NCI-H128 (cell line): ENCODE measurements at regions not wholly inside any gene's neighbourhood (a gene's known extent, or its start where the extent isn't known, plus 50 kb on each side); places are given as distances from the start of the nearest gene placed in this dataset.
"Not testable (repeated sequence)": the region's sequence is repeated elsewhere in the genome, so short reads cannot be mapped to it uniquely, and the experiment has no call there.

Experiments used
- DNase-seq: peaks from one replicate; lab custom pipeline; 2025; ENCODE audit not compliant: unreplicated experiment; lab: John Stamatoyannopoulos, UW

DNA sequence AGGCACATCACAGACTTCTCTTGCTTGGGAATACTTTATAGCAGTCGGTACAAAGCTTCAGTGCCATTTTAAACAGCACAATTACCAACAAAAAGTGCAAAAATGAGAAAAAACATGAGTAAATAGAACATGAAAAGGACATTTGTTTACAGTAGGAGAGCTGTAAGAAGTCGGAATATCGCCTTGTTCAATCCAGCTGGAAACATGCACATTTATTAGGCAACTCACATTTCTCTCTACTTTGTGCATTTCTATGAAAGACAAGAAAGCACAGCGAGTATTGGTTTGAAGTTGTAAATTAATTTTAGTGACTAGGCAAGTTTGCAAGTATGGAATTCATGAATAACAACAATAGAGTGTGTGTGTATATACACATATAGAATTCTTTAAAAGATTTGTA, 484.7 kb downstream of the DACH1 start:
- no peak for DNase-seq

DNA sequence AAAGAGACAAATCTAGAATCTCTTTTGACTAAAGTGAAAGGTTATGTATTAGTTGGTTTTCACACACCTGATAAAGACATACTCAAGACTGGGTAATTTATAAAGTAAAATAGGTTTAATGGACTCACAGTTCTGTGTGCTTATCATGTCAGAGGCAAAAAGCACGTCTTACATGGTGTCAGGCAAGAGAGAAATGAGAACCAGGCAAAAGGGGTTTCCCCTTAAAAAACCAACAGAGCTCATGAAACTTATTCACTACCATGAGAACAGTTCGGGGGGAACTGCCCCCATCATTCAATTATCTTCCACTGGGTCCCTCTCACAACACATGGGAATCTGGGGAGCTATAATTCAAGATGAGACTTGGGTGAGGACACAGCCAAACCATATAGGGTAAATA, 486.8 kb downstream of the DACH1 start:
- no peak for DNase-seq

DNA sequence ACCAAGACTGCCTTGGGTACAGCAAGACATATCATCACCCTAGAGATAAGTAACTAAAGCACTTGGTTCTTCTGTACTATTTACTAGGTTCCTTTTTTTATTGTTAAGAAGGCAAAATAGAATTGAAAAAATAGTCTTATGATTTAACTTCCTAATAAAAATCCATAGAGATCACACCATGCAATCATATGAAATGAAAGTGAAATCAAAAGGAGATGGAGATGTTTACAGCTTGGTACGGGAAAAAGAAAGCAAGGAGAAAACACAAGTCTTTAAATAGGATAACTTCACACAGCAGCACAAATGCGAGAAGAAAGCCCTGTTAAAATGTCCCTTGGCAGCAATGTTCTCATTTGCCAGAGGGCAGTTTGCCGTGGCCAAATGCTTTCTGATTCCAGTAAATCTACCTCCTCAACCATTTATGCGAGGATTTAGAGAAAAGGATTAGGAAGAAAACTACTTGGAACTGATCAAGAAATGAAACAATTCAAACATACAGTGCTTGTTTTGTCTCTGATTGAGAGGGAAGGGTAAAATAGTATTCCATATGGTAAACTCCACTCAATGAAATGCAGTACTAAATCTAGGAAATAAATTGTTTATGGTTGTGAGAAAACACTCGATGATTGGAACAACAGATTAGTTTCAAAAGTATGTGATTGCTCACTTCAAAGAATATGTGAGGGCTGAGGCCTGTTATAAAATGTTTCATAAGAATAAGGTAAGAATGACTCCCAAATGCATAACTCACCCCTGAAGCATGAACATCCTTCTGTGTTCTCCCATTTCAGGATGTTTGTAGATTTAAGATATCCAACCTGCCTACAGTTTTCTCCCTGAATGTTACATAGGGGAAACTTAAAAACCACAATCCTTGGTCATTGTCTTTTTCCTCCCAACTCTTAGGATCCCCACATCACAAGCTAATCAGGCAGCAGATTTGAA, 487.8 kb downstream of the DACH1 start:
- no peak for DNase-seq

DNA sequence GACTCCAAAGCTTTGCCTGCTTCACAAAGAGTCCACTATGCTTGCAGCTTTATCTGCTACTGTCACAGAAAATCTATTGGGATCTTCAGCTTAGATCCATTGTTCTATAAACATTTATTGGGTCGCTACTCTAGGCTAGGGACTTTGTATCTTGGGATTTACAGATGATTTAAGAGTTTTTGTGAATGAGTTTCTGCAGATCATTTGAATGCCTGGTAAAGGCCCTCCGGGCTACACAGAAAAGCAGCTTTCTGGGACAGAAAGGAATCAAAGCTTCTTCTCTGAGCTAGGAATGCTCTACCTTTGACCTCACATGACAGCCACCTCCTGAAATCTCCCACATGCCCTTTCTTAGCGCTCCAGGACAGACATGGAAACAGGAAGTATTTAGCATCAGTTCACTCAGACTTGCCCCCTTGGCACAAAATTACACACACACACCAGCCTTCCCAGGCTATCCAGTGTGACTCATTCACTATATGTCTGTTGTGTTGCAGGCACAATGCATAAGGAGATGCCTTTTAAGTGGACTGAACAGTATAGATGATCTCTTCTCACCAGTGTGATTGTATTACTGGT, 492.4 kb downstream of the DACH1 start:
- no peak for DNase-seq

DNA sequence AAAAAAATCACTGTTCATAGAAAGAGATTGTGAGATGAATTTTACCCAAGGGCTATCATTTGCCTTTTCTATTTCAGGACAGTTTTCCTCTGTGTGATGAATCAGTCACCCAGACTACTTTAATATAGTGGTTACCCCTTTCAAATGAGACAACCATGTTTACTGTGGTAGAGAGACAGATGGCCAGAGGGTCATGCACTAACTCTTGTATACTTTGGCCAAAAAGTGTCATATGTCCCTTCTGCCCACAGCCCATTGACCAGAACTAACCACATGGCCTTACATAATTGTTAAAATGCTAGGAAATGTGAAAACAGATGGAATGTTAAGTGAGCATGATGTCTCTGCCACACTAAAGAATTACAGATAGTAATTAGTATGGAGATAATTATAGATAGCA, 498.7 kb downstream of the DACH1 start:
- DNase-seq: no peak

DNA sequence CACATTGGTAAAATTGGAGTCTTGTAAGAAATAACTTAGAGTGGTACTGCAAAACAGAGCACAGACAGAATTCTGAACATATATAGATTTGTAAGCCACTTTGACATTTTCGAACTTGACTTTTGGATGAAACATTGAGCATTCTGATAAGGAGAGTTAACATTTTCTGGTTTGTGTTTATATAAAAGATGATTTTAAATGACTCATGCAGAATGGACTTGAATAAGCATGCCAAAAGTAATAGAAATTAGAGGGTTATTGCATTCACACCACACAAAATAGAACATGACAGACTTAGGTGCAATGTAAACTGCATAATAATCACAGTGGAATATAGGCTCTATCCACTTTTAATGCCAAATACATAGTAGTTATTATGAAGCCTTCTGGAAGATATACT, 507.0 kb downstream of the DACH1 start:
- DNase-seq: no peak

DNA sequence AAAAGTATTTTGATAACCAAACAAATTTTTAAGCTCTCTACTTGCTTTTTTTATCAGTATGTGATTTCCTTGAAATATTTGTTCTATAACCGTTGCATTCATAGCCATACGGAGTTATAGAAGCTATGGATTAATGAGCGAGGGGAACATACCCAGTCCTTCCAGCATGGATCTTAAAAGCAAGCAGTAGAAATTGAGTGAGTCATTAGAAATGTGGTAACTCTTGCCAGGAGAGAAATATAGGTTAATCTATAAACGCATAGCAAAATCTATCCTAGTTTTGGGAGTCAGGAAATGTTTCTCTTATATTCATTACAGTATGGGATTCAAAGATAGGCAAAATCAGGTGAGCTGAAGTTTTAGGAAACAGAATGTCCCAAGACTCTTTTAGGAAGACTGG, 507.4 kb downstream of the DACH1 start:
- DNase-seq: no peak

DNA sequence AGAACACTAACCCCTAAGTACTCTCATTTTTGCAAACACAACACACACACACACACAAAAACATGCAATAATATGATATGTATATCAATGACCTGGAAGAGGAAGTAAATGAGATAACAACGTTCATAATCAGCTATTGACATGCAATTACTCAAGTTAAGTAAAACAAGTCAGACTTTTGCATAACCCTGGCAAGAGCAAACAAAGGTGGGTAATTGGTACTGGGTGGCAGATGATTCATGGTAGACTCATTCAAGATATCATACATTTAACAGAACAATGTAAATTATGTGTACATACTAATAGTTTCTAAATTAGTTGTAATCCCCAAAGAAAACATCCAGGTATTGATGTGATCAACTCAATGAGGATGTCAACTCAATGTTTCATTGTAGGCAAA, 508.8 kb downstream of the DACH1 start:
- no peak for DNase-seq

DNA sequence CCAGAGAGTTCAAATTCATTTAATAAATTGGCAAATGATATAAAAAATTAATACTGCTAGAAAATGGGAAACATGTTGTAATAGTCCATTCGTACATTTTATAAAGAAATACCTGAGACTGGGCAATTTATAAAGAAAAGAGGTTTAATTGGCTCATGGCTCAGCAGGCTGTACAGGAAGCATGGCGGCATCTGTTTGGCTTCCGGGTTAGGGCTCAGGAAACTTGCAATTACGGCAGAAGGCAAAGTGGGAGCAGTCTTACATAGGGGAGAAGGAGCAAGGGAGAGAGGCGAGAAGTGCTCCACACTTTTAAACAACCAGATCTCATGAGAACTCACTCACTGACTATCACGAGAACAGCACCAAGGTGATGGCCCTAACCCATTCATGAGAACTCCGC, 512.0 kb downstream of the DACH1 start:
- DNase-seq: no peak

DNA sequence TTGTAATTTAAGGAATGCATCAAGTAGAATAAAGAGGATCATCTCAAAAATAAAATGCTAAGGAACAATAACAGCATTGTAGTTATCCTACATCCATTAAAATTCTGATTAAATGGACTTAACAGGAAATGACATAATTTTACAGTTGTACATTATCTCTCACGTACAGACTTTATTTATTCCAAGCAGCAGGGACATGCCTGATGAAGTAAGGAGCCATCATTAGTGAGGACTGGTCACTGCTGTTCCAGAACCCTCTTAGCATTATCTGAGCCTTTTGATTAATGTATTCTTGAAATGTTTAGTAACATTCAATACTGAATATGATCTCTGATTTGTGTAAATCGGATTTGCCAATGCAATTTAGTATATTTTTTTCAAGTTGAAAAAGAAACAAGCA, 516.1 kb downstream of the DACH1 start:
- DNase-seq: no peak

DNA sequence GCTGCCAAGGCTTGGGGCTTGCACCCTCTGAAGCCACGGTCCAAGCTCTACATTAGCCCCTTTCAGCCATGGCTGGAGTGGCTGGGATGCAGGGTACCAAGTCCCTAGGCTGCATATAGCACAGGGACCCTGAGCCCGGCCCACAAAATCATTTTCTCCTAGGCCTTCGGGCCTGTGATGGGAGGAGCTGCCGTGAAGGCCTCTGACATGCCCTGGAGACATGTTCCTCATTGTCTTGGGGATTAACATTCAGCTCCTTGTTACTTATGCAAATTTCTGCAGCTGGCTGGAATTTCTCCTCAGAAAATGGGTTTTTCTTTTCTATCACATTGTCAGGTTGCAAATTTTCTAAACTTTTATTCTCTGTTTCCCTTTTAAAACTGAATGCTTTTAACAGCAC, 521.1 kb downstream of the DACH1 start:
- DNase-seq: not testable (repeated sequence)

DNA sequence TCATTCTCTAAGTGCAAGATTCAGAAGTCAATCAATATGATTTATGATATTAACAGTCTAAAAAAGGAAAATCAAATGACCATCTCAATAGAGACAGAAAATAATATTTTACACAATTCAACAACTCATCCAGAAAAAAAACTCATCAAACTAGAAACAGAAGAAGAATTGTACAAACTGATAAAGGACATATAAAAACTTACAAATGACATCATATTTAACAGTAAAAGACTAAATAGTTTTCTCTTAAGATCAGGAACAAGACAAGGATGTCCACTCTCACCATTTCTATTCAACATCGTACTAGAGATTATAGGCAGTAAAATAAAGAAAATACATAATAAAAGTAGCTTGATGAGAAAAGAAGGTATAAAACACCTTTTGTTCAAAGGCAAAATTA, 527.3 kb downstream of the DACH1 start:
- DNase-seq: no peak

DNA sequence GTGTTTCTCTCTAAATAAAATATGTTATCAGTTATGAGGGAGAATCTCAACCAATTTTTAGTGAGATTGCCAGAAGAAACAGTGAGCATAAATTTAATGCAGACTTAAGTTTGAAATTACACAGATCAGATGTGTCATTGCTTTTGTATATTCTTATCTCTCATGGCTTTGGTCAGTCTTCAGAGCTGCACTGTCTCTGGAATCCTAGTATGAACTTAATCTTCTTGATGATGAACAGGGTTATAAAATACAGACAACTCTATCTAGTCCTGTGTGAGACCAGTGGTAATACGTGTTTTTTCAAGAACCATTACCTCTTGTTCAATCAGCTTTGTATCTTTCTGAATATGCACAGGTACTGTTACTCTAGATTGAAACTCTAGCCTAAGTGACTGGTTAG, 528.0 kb downstream of the DACH1 start:
- DNase-seq: no peak

DNA sequence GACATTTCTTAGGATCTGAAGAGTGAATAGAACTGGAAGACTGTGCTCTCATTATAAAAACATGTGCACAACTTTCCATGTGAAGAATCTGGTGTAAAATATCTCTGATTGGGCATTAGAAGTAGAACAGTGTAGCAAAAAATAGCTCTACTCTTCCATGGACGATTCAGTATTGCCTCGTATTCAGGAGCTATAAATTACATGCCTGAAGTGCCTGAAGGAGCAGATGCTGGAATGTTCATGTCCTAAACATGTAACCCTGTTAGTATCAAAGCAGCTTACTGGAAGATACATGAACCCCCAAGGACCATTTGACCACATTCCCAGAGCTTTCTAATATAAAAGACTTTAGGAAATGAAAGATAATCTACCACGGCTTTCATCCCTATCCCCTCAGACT, 528.9 kb downstream of the DACH1 start:
- DNase-seq: no peak

DNA sequence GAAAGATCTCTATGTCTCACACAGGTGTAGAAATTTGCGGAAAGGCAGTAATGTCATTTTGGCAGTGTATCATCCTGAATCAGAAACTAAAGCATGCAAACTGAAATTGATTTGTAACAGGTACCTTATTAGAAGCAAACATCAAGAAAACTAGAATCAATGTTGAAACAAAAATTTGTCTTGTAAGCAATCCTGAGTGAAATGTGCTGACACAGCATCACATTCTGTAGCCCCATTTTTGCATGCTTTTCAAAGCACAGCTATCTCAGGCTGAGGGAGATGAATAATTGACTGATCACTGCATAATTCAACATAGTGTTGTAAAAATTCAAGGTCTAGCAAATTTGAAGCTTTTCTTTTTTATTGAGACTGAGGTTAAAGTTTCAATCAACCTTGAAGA, 539.7 kb downstream of the DACH1 start:
- DNase-seq: no peak

DNA sequence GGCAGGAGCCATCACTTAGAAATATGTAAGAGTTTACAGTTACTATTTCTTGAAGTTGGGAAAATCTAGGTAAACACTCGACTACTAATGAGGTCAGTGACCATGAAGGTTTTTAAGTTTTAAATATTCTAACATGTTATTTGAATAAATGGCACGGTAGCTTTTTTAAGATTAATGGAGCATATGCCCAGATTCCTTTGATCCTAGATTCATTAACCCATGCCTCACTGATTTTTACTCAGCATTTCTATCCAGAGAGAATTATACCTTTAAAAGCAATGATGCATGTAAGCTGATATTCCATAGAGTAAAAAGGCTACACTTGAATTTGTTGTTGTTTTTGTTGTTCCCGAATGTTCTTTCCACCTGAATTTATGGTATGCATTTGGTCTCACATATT, 541.4 kb downstream of the DACH1 start:
- no peak for DNase-seq

DNA sequence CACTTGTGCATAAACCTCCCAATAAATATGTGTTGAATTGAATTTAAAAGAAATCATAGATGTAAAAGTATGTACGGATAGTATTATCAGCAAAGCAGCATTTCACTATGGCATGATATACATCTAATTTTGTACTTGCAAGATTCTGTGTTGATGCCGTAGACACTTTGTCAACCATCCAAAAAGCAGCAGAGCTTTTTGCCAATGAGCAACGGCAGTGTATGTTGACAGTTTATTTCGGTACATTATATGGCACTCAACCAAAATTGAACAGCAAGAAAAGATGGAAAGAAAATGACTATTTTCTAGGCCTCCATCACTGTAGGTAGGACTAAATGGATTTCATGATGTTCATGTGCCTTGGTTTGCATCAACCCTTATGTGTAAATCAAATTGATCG, 543.7 kb downstream of the DACH1 start:
- DNase-seq: no peak

DNA sequence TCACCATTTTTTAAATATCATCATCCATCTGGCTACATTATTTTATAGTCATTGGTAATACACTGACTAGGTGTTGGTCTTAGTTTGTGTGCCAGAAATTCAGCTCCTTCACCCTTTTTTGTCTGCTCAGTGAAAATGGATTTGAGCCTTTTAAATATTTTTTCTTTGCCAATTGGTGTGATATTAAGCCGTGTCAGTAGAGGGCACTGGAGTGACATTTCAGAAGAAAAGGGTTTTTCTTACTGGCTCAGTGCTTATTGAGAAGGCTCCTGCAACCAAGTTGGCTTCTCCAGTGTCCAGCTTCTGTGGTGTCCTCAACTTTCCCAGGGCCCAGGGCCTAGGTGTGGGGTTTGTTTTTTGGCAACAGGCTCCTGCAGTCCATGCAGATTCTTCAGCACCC, 546.6 kb downstream of the DACH1 start:
- DNase-seq: no peak

DNA sequence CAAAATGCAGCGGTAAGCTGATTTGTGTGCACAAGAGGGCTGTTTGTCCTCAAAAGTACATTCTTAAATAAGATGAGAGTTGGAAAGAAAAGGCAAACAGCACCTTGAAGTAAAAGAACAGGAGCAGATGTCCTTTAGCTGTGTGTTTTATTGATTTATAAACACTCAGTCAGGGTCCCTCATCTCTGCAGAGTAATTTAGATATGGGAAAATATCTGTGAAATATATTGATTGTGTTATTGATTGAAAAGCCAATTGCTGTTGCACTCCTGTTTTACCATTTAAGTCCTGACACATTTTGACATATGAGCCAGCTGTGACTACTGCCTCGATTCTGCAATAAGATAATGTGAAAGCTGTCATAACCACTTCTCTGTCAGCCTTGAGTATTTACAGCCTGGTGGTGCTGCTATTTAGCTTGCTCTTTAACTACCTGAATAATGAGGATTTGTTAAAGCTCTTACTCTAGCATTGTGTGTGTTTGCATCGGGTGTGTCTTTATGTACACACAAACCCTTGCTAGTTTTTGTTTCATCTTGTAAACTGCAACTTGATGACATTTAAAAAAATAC, 550.1 kb downstream of the DACH1 start:
- DNase-seq: peak; percentile 30

DNA sequence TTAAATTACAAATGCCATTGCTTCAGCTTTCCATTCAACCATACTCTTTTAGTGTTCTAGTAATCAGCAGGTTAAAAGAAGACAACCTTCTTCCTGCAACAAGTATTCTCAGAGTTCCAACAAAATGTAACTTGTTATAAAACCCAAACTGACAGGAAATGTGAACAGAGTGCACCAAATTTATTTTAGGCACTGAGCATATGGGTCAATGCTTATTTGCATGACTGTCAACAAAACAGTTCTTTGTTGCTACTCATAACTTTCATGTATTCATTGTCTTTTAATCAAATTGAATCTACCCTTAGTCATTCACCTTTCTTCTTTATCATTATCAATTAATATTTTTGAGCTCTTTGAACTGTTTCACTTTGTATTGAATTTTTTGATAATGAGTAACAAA, 554.1 kb downstream of the DACH1 start:
- DNase-seq: no peak

DNA sequence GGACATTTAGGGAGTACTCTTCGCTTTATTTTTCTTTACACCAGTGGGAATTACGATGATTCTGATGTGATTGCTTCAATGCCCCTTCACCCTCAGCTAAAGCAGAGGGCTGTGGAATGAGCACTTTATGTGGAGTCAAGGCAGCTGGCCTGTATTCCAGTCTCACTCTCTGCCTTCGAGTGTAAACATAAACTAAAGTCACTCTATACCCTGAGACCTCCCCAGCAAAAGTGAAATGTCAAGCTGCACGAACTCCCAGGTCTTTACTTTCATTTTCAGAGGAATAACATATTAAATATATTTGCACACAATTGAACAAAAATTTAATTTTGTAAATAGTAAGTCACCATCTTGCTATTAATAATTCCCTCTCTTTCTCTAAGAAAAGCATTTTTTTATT, 557.1 kb downstream of the DACH1 start:
- no peak for DNase-seq

DNA sequence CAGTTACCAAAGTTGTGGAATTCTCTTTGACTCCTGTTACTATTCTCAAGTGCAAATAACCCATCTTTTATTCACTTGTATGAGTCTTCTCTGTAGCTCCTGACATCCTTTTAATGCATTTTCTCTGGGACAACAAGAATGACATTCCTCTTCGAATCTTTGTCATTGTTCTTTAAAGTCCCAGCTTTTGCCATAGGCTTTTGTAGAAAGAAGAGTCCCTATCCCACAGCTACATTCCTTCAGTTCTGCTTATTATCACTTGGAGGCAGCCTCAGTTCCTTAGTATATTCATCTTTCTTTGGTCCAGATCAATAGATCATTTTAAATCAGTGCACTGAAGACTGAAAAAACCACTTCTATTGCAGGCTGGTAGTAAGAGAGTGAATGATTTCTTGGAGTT, 560.2 kb downstream of the DACH1 start:
- DNase-seq: no peak
